HepG2 (cell line): ENCODE measurements at regions not wholly inside any gene's neighbourhood (a gene's known extent, or its start where the extent isn't known, plus 50 kb on each side); places are given as distances from the start of the nearest gene placed in this dataset.

Experiments used
- BCL3 ChIP-seq: sonication (generic); formaldehyde crosslinking; IDR thresholded peaks from 2 replicates; pipeline ENCODE4 v1.5.1; 2020; ENCODE audit warnings: mild to moderate bottlenecking, missing genetic modification reagents, moderate library complexity
- CEBPZ ChIP-seq: IDR thresholded peaks from 2 replicates; pipeline ENCODE4 v1.6.1; 2012; ENCODE audit warnings: low read length, improper control_type of control experiment
- CENPX ChIP-seq: sonication (generic); formaldehyde crosslinking; IDR thresholded peaks from 2 replicates; pipeline ENCODE4 v1.9.0; 2021; ENCODE audit warnings: mild to moderate bottlenecking, missing genetic modification reagents, moderate library complexity
- DZIP1 ChIP-seq: sonication (generic); formaldehyde crosslinking; IDR thresholded peaks from 2 replicates; pipeline ENCODE4 v1.5.0; 2020; ENCODE audit warnings: mild to moderate bottlenecking, missing genetic modification reagents
- FOXK2 ChIP-seq: fragments of 450-650 bp; IDR thresholded peaks from 2 replicates; pipeline ENCODE4 v1.6.1; 2016
- GATA4 ChIP-seq: sonication (generic); IDR thresholded peaks from 2 replicates; pipeline ENCODE4 v1.6.1; 2016; ENCODE audit warnings: antibody characterized with exemption, low read depth, borderline replicate concordance
- GZF1 ChIP-seq: sonication (generic); formaldehyde crosslinking; IDR thresholded peaks from 2 replicates; pipeline ENCODE4 v1.5.1; 2020; ENCODE audit warnings: mild to moderate bottlenecking, missing genetic modification reagents
- HDAC2 ChIP-seq: sonication (generic); formaldehyde crosslinking; IDR thresholded peaks from 2 replicates; pipeline ENCODE4 v1.4.0; 2020; ENCODE audit warnings: missing genetic modification reagents
- MED13 ChIP-seq: sonication (generic); formaldehyde crosslinking; IDR thresholded peaks from 2 replicates; pipeline ENCODE4 v1.5.0; 2020; ENCODE audit warnings: missing genetic modification reagents
- PHF8 ChIP-seq: sonication (generic); formaldehyde crosslinking; IDR thresholded peaks from 2 replicates; pipeline ENCODE4 v1.5.0; 2020; ENCODE audit warnings: missing genetic modification reagents
- PTBP1 ChIP-seq: fragments of 200-400 bp; formaldehyde crosslinking; IDR thresholded peaks from 2 replicates; pipeline ENCODE4 v1.6.1; 2018; ENCODE audit warnings: low read length, low read depth; ENCODE audit not compliant: poor library complexity, severe bottlenecking
- SNAPC5 ChIP-seq: sonication (generic); formaldehyde crosslinking; IDR thresholded peaks from 2 replicates; pipeline ENCODE4 v1.8.1; 2023; ENCODE audit warnings: mild to moderate bottlenecking, missing genetic modification reagents, borderline replicate concordance
- SSRP1 ChIP-seq: IDR thresholded peaks from 2 replicates; pipeline ENCODE4 v1.6.1; 2016; ENCODE audit warnings: control low read depth
- THAP8 ChIP-seq: sonication (generic); formaldehyde crosslinking; IDR thresholded peaks from 2 replicates; pipeline ENCODE4 v1.5.1; 2020; ENCODE audit warnings: missing genetic modification reagents, mild to moderate bottlenecking, borderline replicate concordance
- YEATS2 ChIP-seq: sonication (generic); formaldehyde crosslinking; IDR thresholded peaks from 2 replicates; pipeline ENCODE4 v1.4.0; 2020; ENCODE audit warnings: missing genetic modification reagents, borderline replicate concordance
- ZBTB1 ChIP-seq: sonication (generic); formaldehyde crosslinking; IDR thresholded peaks from 2 replicates; pipeline ENCODE4 v1.4.0; 2020; ENCODE audit warnings: missing genetic modification reagents, borderline replicate concordance
- ZMYM3 ChIP-seq: sonication (generic); formaldehyde crosslinking; IDR thresholded peaks from 2 replicates; pipeline ENCODE4 v1.5.1; 2020; ENCODE audit warnings: mild to moderate bottlenecking, missing genetic modification reagents
- ZNF136 ChIP-seq: sonication (generic); formaldehyde crosslinking; IDR thresholded peaks from 2 replicates; pipeline ENCODE4 v1.8.1; 2022; ENCODE audit warnings: low read depth, mild to moderate bottlenecking, moderate library complexity, missing genetic modification reagents
- ZNF619 ChIP-seq: sonication (generic); formaldehyde crosslinking; IDR thresholded peaks from 2 replicates; pipeline ENCODE4 v1.4.0; 2020; ENCODE audit warnings: mild to moderate bottlenecking, missing genetic modification reagents
- ZNF629 ChIP-seq: sonication (generic); formaldehyde crosslinking; conservative IDR thresholded peaks from 2 replicates; pipeline ENCODE4 v1.5.0; 2020; ENCODE audit warnings: missing genetic modification reagents
- ZNF788 ChIP-seq: sonication (generic); formaldehyde crosslinking; IDR thresholded peaks from 2 replicates; pipeline ENCODE4 v1.5.0; 2020; ENCODE audit warnings: mild to moderate bottlenecking, missing genetic modification reagents, borderline replicate concordance
- ZNF816 ChIP-seq: sonication (generic); formaldehyde crosslinking; IDR thresholded peaks from 2 replicates; pipeline ENCODE4 v1.8.0; 2022; ENCODE audit warnings: missing genetic modification reagents, mild to moderate bottlenecking, borderline replicate concordance

- TF ChIP-seq ZMYM3 (no peak), GZF1 (CRISPR knock-in tag) (0 out of 2 replicates have a peak, but pooled peaks have one; percentile 21), ZBTB1 (no peak), MED13 (CRISPR knock-in tag) (no peak), ZNF788 (CRISPR knock-in tag) (no peak; the same call in 1 of the 2 replicates), THAP8 (CRISPR knock-in tag) (no peak), PTBP1 (no peak), ZNF136 (CRISPR knock-in tag) (no peak), GATA4 (no peak), ZNF619 (CRISPR knock-in tag) (no peak), SSRP1 (CRISPR knock-in tag) (no peak), SNAPC5 (CRISPR knock-in tag) (no peak), BCL3 (no peak), FOXK2 (no peak), DZIP1 (CRISPR knock-in tag) (no peak), CEBPZ (no peak), PHF8 (CRISPR knock-in tag) (no peak; the same call in 1 of the 2 replicates), YEATS2 (CRISPR knock-in tag) (no peak), HDAC2 (CRISPR knock-in tag) (peak; percentile 74), ZNF816 (CRISPR knock-in tag) (no peak), CENPX (CRISPR knock-in tag) (no peak), ZNF629 (CRISPR knock-in tag) (no peak)
These were observed 167.0 kb upstream of the HAAO start (continued) for GRCh38 chr2:42959234-42960001.
